HG03342 (cell line): ENCODE measurements at regions not wholly inside any gene's neighbourhood (a gene's known extent, or its start where the extent isn't known, plus 50 kb on each side); places are given as distances from the start of the nearest gene placed in this dataset.

ENCODE experiments used
- ATAC-seq: cut with Tn5 transposase; IDR thresholded peaks from one replicate; pipeline ENCODE4 v1.9.1; 2021; ENCODE audit warnings: mild to moderate bottlenecking, moderate library complexity; ENCODE audit not compliant: unreplicated experiment

GRCh38 chr4:136784326-136784725 lies 748.0 kb downstream of the PCDH18 start:
- ATAC-seq: no peak

GRCh38 chr4:136769717-136770116 lies 762.6 kb downstream of the PCDH18 start:
- ATAC-seq: no peak

GRCh38 chr4:136768925-136769275 lies 763.4 kb downstream of the PCDH18 start:
- ATAC-seq: no peak

- ATAC-seq: no peak
Measured at GRCh38 chr4:136768213-136768924, 763.9 kb downstream of the PCDH18 start.

- no peak for ATAC-seq
Measured at GRCh38 chr4:136763919-136764318, 768.4 kb downstream of the PCDH18 start.

DNA sequence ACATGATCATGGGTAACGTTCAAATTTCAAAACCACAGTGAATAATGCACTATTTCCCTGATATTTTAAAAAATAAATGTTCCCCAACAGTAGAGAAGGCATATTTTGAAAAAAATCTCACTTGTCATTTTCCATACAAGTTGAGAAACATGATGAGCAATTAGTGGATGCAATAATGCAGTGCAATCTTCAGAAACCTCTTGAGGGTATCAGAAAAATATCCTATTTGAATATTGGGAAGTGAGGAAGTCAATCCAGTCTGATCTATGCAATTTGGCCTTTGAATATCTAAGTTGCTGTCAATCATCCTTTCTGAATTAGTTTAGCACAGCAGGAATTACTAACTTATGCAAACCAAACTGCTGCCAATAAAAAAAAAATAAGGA lies 776.8 kb downstream of the PCDH18 start:
- no peak for ATAC-seq

GRCh38 chr4:136754810-136755530 lies 777.3 kb downstream of the PCDH18 start:
- ATAC-seq: no peak

GRCh38 chr4:136751556-136751955 lies 780.7 kb downstream of the PCDH18 start:
- ATAC-seq: no peak

GRCh38 chr4:136750897-136751296 lies 781.4 kb downstream of the PCDH18 start:
- no peak for ATAC-seq

- no peak for ATAC-seq
Measured at GRCh38 chr4:136749989-136750388, 782.3 kb downstream of the PCDH18 start.

DNA sequence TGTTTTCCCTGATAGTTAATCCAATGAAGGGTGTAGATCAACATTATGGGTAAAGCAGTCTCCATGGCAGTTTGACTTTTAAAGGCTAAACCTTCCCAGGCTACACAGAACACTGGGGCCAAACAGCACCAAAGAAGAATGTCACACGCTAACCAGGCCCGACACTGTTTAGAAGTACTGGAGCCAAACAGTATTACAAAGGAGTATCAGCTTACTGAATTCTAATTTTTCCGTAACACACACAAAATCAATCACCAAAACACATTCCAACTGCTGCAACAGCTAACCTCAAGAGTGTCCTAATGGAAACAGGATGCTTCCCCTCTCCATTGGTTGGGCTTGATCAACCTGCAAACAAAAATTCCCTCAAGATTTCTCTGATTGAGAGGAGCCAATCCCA lies 783.5 kb downstream of the PCDH18 start:
- no peak for ATAC-seq

DNA sequence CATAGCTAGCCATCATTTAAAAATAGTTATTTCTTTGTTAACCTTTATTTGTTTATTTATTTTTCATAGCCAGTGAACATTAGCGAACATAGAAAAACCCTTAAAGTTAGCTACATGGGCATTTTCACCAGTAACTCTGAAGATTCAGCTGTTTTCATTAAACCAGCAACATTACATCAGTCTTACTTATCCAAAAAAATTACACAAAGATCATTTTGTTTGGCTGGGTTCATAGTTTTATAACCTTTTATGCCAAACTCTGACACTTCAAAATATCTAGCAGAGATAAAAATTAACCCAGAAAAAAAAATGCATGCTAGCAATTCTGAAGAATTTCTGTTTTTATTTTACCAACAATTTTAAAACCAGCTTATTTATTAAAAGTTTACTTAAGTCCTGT lies 784.1 kb downstream of the PCDH18 start:
- no peak for ATAC-seq

DNA sequence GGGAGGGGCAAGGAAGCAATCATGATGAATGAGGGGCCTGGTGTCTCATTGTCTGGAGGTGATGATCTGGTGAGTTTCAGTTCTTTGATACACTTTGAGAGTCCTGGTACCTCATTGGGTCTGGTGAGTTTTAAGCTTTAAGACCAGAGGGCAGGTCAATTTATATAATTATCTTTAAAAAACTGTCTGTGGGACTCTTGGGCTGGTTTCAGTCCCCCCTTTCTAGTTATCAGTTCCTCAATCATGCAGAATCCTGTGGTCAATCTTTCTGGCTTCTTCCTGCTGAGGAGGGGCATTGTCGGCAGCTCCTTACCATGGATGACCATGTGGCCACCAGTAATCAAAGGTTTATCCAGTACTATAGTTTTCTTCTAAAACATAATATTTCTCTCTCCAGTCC lies 789.1 kb downstream of the PCDH18 start:
- no peak for ATAC-seq

- ATAC-seq: no peak
Measured at GRCh38 chr4:136742333-136742732, 790.0 kb downstream of the PCDH18 start.

- ATAC-seq: no peak
Measured at GRCh38 chr4:136741468-136741867, 790.8 kb downstream of the PCDH18 start.

GRCh38 chr4:136740326-136740725 lies 792.0 kb downstream of the PCDH18 start:
- no peak for ATAC-seq

DNA sequence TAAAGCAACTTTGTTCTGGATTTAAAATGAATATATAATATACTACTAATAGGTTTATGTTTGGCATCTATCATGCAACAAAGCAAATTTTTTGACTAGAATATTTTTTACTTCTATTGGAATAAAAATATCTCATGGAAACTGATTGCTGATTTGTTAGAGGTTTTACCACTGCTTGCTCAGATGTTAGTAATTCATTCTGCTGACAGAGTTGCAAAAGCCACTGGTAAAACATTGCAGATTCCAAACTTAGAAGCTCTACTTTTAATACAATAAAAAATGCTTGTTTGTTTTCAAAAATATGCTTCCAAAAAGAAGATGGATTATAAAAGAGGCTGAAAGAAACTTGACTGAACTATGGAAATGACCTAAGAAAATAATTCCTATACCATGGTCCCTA lies 795.2 kb downstream of the PCDH18 start:
- ATAC-seq: no peak

DNA sequence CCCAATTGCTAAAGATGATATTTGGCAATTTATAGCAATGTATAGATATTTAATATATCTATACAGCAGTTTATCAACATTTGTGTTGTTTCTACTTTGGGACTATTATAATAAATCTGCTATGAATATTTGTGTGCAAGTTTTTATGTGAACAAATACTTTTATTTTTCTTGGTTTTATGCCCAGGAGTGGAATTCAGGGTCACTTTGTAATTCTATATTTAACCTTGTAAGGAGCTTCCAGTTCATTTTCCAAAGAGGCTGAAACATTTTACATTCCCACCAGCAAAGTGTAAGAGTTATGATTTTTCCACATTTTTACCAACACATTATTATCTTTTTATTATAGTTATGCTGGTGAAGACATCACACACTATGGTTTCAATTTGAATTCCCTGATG lies 801.3 kb downstream of the PCDH18 start:
- no peak for ATAC-seq

DNA sequence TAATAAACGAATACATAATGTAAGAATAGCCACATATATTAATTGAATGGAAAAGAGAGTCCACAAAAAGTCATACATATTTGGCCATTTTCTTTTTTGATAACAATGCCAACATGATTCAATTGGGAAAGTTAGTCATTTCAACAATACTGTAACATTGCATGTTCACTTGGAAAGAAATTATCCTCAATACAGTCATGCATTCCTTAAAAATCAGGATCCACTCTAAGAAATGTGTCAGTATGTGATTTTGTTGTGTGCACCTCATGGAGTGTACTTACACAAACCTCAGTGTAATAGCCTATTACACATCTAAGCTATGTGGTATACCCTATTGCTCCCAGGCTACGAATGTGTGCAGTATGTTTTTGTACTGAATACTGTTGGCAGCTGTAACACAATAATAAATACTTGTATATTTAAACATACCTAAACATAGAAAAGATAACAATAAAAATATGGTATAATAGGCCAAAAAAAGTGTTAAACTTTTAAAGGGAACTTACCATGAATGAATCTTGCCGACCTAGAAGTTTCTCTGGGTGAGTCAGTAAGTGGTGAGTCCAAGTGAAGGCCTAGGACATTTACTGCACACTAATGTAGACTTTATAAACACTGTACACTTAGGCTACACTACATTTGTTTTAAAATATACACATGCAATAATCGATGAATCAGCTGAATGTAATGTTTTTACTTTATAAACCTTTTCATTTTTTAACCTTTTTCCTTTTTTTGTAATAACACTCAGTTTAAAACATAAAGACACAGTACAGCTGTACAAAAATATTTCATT lies 806.8 kb downstream of the PCDH18 start:
- ATAC-seq: no peak

GRCh38 chr4:136713140-136713539 lies 819.2 kb downstream of the PCDH18 start:
- no peak for ATAC-seq

- ATAC-seq: no peak
Measured at GRCh38 chr4:136709897-136710296, 822.4 kb downstream of the PCDH18 start.

- no peak for ATAC-seq
Measured at GRCh38 chr4:136706942-136707341, 825.4 kb downstream of the PCDH18 start.
